Calu3 (cell line): ENCODE measurements at regions not wholly inside any gene's neighbourhood (a gene's known extent, or its start where the extent isn't known, plus 50 kb on each side); places are given as distances from the start of the nearest gene placed in this dataset.

Source experiments
- BruUV-seq: library from RNA; stranded (reverse); fragments of 400-500 nt; replicated peaks from 2 replicates; lab custom pipeline; 2021; lab: Mats Ljungman, UMichigan
- CTCF ChIA-PET: fragments of 300-600 bp; sonication (Branson Sonifier 250); formaldehyde crosslinking; loops from one replicate; lab custom pipeline; 2022; ENCODE audit warnings: antibody characterized with exemption; lab: Charles Lee
- DNase-seq: peaks from one replicate; pipeline ENCODE4 v3.0.0; 2022
- H3K27ac Mint-ChIP-seq: one replicate; pipeline ENCODE4 v1.8.0; 2022; ENCODE audit warnings: mixed read lengths; ENCODE audit not compliant: unreplicated experiment
- H3K27me3 Mint-ChIP-seq: one replicate; pipeline ENCODE4 v1.8.0; 2022; ENCODE audit warnings: mixed read lengths; ENCODE audit not compliant: unreplicated experiment
- H3K36me3 Mint-ChIP-seq: one replicate; pipeline ENCODE4 v1.8.0; 2022; ENCODE audit warnings: mild to moderate bottlenecking, moderate library complexity, mixed read lengths; ENCODE audit not compliant: insufficient read depth, unreplicated experiment
- H3K4me1 Mint-ChIP-seq: one replicate; pipeline ENCODE4 v1.8.0; 2022; ENCODE audit warnings: mild to moderate bottlenecking, low read depth, mixed read lengths; ENCODE audit not compliant: unreplicated experiment
- H3K4me3 Mint-ChIP-seq: one replicate; pipeline ENCODE4 v1.8.0; 2022; ENCODE audit warnings: mild to moderate bottlenecking, low read depth, moderate library complexity, mixed read lengths; ENCODE audit not compliant: unreplicated experiment
- H3K9me3 Mint-ChIP-seq: one replicate; pipeline ENCODE4 v1.8.0; 2022; ENCODE audit warnings: low read depth, mixed read lengths; ENCODE audit not compliant: unreplicated experiment
- CTCF ChIP-seq: fragments of 200-600 bp; IDR thresholded peaks from one replicate; pipeline ENCODE4 v1.8.0; 2022; ENCODE audit warnings: antibody characterized with exemption; ENCODE audit not compliant: unreplicated experiment
- intact Hi-C: fragments of 100-400 bp; cut with micrococcal nuclease; formaldehyde crosslinking; loops from one replicate; pipeline ENCODE4 v1.10.0; 2022; ENCODE audit not compliant: unreplicated experiment

GRCh38 chr4:10809905-10810304 is 125.3 kb upstream of the CLNK start:
- H3K4me3 Mint-ChIP-seq = no peak overlapping the region
- peaks cover 5% of the 10 kb centered on the region for H3K9me3 Mint-ChIP-seq
- CTCF ChIA-PET = no interaction called here
- DNase-seq = no peak
- H3K27ac Mint-ChIP-seq = no peak overlapping the region
- TF ChIP-seq CTCF = no peak
- no peaks in the 10 kb centered on the region for H3K4me1 Mint-ChIP-seq
- no TSS peak for BruUV-seq
- H3K27me3 Mint-ChIP-seq = no peaks in the 10 kb centered on the region
- intact Hi-C loops = no loop called here
- H3K36me3 Mint-ChIP-seq = no peaks in the 10 kb centered on the region

GRCh38 chr4:10808591-10808990 is 124.0 kb upstream of the CLNK start:
- no peaks in the 10 kb centered on the region for H3K36me3 Mint-ChIP-seq
- no peaks in the 10 kb centered on the region for H3K27me3 Mint-ChIP-seq
- CTCF ChIA-PET = no interaction called here
- DNase-seq = no peak
- H3K27ac Mint-ChIP-seq = no peak overlapping the region
- intact Hi-C loops = no loop called here
- H3K9me3 Mint-ChIP-seq = peaks cover 5% of the 10 kb centered on the region
- H3K4me1 Mint-ChIP-seq = no peaks in the 10 kb centered on the region
- BruUV-seq = no TSS peak
- no peak for TF ChIP-seq CTCF
- no peak overlapping the region for H3K4me3 Mint-ChIP-seq

- no TSS peak for BruUV-seq
- H3K4me1 Mint-ChIP-seq = no peaks in the 10 kb centered on the region
- H3K36me3 Mint-ChIP-seq = no peaks in the 10 kb centered on the region
Observed at GRCh38 chr4:10806953-10807645, 122.5 kb upstream of the CLNK start.

GRCh38 chr4:10803713-10804343 is 119.3 kb upstream of the CLNK start:
- Mint-ChIP-seq H3K9me3 (peaks cover 2% of the 10 kb centered on the region), H3K27me3 (no peaks in the 10 kb centered on the region), H3K36me3 (no peaks in the 10 kb centered on the region), H3K27ac (no peak overlapping the region), H3K4me1 (no peaks in the 10 kb centered on the region), H3K4me3 (no peak overlapping the region)
- no peak for DNase-seq
- CTCF ChIA-PET = no interaction called here
- intact Hi-C loops = no loop called here
- TF ChIP-seq CTCF = no peak
- no TSS peak for BruUV-seq

More at GRCh38 chr4:10806953-10807645, 122.5 kb upstream of the CLNK start:
- Mint-ChIP-seq H3K27me3 (no peaks in the 10 kb centered on the region), H3K27ac (no peak overlapping the region), H3K9me3 (peaks cover 2% of the 10 kb centered on the region), H3K4me3 (no peak overlapping the region)
- no peak for TF ChIP-seq CTCF
- intact Hi-C loops = no loop called here
- no peak for DNase-seq
- CTCF ChIA-PET = no interaction called here
